Gastrocnemius medialis (tissue), 4 donors: ENCODE measurements at regions not wholly inside any gene's neighbourhood (a gene's known extent, or its start where the extent isn't known, plus 50 kb on each side); places are given as distances from the start of the nearest gene placed in this dataset.

Source experiments
- ATAC-seq, 2 donors: fragments of 150-250 bp; one replicate each; pipeline ENCODE4 v1.9.1; 2016
- DNase-seq, 2 donors: peaks; one replicate each; pipeline ENCODE4 v3.0.0-alpha.2; 2019
- H3K27ac ChIP-seq, 4 donors: fragments of 200-600 bp; sonication (generic); 1 replicate in 1 of 4; 2 replicates in 3 of 4; pipeline ENCODE4 v1.5.1; 2016 to 2018; ENCODE audit warnings: mild to moderate bottlenecking in 2 of 4, moderate library complexity in 1 of 4
- H3K27me3 ChIP-seq, 3 donors: fragments of 200-600 bp; sonication (generic) in 2 of 3; 1 replicate in 1 of 3; 2 replicates in 2 of 3; pipeline versions ENCODE4 v1.5.1 to v1.6.0; 2016 to 2019; ENCODE audit warnings: mild to moderate bottlenecking in 1 of 3, moderate library complexity in 1 of 3
- H3K36me3 ChIP-seq, 2 donors: fragments of 200-600 bp; sonication (generic) in 1 of 2; one replicate each; pipeline ENCODE4 v1.5.1; 2017 to 2018
- H3K4me1 ChIP-seq, 2 donors: fragments of 200-600 bp; sonication (generic) in 1 of 2; one replicate each; pipeline ENCODE4 v1.5.1; 2016 to 2017; ENCODE audit warnings: mild to moderate bottlenecking in 2 of 2
- H3K4me3 ChIP-seq, 4 donors: fragments of 200-600 bp; sonication (generic) in 3 of 4; 1 replicate in 1 of 4; 2 replicates in 3 of 4; pipeline ENCODE4 v1.5.1; 2016 to 2019; ENCODE audit warnings: mild to moderate bottlenecking in 2 of 4
- H3K9me3 ChIP-seq, 3 donors: fragments of 200-600 bp; sonication (generic) in 2 of 3; 1 replicate in 1 of 3; 2 replicates in 2 of 3; pipeline ENCODE4 v1.5.1; 2016 to 2019
- POLR2A ChIP-seq, 2 donors: fragments of 450-650 bp; IDR thresholded peaks; one replicate each; pipeline ENCODE4 v1.6.1; 2017; ENCODE audit warnings: antibody characterized with exemption in 2 of 2, mild to moderate bottlenecking in 2 of 2, moderate library complexity in 2 of 2
- in situ Hi-C, 4 donors: fragments of 200-750 bp; cut with MboI; loops; one replicate each; pipeline versions ENCODE4 v1.15.0 to v1.8.0; 2017; ENCODE audit warnings: low sequenced_read_pairs in 4 of 4
- intact Hi-C: fragments of 100-400 bp; cut with DNase I; formaldehyde crosslinking; loops from one replicate; pipeline ENCODE4 v1.15.1; 2023; ENCODE audit warnings: low total_unique reads
- TF ChIP-seq, protein P1 (sequence below), 5 experiments: fragments of 450-650 bp in 3 of 5; fragments of 200-600 bp in 2 of 5; sonication (generic) in 2 of 5; IDR thresholded peaks in 4 of 5; conservative IDR thresholded peaks in 1 of 5; 1 replicate in 4 of 5; 2 replicates in 1 of 5; pipeline ENCODE4 v1.5.1; 2016 to 2019; ENCODE audit warnings: antibody characterized with exemption in 5 of 5, mild to moderate bottlenecking in 3 of 5, moderate library complexity in 3 of 5

DNA sequence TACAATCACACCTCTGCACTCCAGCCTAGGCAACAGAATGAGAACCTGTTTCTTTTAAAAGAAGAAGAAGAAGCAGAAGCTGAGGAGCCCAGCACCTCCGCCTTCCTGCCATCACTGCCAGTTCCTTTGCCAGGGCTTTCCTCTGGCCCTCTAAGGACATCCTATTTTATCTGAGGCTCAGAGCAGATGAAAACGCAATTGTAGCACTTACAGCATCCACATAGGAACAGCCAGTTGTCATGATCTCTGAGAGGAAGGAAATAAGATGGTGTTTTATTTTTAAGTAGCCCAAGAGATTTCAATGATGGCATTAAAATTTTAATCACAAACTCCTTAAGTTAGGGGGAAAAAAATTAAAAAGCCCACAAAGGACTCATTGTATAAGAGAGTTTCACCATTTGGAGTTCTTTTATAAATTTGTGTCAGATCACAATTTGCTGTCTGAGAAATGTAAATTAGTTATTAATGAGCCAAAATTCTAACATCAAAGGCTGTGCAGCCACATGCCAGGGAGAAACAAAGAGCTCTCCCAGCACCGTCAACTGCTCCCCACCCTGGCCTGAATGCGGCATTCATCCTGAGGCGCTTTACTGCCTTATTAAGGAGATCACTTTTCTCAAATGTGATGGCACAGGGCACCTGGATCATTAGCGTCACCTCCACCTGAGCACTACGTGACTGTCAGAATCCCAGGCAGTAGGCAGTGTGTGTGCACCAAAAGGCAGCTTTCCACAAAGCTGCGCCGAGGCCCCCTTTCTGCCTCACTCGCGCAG lies 393.0 kb downstream of the FOXO1 start:
- ATAC-seq, result no peak
- no peak for DNase-seq
- intact Hi-C loops, result no loop called here
- Histone ChIP-seq H3K9me3 (no peaks in the 10 kb centered on the region), H3K27ac (peak overlapping the region in 1 of 4 donors; percentile 69), H3K27me3 (no peaks in the 10 kb centered on the region), H3K4me3 (no peak overlapping the region), H3K36me3 (no peaks in the 10 kb centered on the region), H3K4me1 (peaks cover 14 to 23% of the 10 kb centered on the region in 2 donors)
- TF ChIP-seq POLR2A (IDR thresholded peaks at IDR 0.05), result no peak
- TF ChIP-seq, protein P1, sequence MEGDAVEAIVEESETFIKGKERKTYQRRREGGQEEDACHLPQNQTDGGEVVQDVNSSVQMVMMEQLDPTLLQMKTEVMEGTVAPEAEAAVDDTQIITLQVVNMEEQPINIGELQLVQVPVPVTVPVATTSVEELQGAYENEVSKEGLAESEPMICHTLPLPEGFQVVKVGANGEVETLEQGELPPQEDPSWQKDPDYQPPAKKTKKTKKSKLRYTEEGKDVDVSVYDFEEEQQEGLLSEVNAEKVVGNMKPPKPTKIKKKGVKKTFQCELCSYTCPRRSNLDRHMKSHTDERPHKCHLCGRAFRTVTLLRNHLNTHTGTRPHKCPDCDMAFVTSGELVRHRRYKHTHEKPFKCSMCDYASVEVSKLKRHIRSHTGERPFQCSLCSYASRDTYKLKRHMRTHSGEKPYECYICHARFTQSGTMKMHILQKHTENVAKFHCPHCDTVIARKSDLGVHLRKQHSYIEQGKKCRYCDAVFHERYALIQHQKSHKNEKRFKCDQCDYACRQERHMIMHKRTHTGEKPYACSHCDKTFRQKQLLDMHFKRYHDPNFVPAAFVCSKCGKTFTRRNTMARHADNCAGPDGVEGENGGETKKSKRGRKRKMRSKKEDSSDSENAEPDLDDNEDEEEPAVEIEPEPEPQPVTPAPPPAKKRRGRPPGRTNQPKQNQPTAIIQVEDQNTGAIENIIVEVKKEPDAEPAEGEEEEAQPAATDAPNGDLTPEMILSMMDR (IDR thresholded peaks at IDR 0.05 in 4 of 5, conservative IDR thresholded peaks at IDR 0.05 in 1 of 5), result no peak
- in situ Hi-C loops, result no loop called here

DNA sequence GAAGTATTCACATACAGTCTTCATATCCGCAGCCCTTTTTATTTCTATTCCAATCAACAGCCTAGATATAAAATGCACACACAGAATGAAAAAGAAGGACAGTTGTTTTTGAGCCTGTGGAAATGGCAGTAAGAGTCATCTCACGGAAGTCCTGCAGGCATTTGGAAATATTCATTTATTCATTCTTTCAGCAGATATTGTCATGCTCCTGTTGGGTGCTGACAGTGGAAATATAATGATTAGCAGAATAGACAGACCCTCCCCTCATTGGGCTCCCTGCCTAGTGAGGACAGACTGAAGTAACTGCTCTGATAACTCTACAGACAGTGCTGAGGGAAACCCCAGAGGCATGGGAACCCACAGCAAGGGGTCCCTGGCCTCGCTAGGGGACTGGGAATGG lies 392.3 kb downstream of the FOXO1 start:
- Histone ChIP-seq H3K27me3 (no peaks in the 10 kb centered on the region), H3K9me3 (no peaks in the 10 kb centered on the region), H3K36me3 (no peaks in the 10 kb centered on the region), H3K4me3 (no peak overlapping the region), H3K4me1 (peaks cover 14 to 23% of the 10 kb centered on the region in 2 donors), H3K27ac (no peak overlapping the region)
- DNase-seq (no peak), ATAC-seq (no peak)
- TF ChIP-seq POLR2A (IDR thresholded peaks at IDR 0.05), result no peak
- TF ChIP-seq, protein P1 (IDR thresholded peaks at IDR 0.05 in 4 of 5, conservative IDR thresholded peaks at IDR 0.05 in 1 of 5), result no peak
- intact Hi-C loops (no loop called here), in situ Hi-C loops (no loop called here)

DNA sequence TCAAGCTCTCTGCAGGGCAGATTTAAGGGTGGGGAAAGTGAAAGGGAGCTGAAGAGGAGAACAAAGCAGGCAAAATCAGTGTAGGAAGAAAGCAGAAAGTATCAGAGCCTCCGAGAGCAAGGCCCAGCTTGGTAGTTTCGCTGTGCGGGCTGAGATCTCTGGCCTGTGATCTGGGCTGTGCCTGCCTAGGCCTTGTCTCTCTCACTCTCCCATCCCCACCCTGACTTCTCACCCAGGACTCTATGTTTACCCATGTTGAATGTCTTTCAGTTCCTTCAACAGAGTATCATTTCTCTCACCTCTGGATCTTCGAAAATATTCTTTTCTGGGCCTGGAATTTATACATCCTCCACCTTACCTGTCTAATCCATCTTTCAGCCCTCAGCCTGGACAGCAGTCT lies 391.3 kb downstream of the FOXO1 start:
- intact Hi-C loops, result no loop called here

DNA sequence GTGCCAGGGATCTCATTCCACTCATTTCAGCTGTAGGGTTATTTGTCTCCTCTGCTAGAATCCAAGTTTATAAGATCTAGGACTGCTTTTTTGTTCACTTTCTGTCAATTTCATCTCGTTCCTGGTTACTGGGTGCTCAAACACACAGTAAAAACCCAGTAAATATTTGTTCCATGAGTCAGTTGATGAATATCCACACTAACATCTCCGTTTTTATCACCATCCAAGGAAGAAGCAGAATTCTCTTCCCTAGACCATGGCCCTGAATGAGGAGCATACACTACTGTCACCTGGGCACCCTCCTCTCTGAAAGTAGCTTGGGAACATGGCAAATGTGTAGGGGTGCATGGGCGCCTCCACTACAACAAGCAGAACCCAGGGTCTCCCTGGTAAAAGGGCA lies 390.8 kb downstream of the FOXO1 start:
- no peaks in the 10 kb centered on the region for H3K27me3 ChIP-seq
- no peak for TF ChIP-seq POLR2A (IDR thresholded peaks at IDR 0.05)
- TF ChIP-seq, protein P1 (IDR thresholded peaks at IDR 0.05 in 4 of 5, conservative IDR thresholded peaks at IDR 0.05 in 1 of 5), result no peak
- intact Hi-C loops (no loop called here), in situ Hi-C loops (no loop called here)
- DNase-seq (no peak), ATAC-seq (no peak)
- H3K9me3 ChIP-seq, result no peaks in the 10 kb centered on the region
- no peak overlapping the region for H3K27ac ChIP-seq
- peaks cover 14 to 21% of the 10 kb centered on the region in 2 donors for H3K4me1 ChIP-seq
- H3K36me3 ChIP-seq, result no peaks in the 10 kb centered on the region
- no peak overlapping the region for H3K4me3 ChIP-seq

More for the DNA sequence above, 391.3 kb downstream of the FOXO1 start:
- Histone ChIP-seq H3K27ac (no peak overlapping the region), H3K4me1 (peaks cover 14 to 23% of the 10 kb centered on the region in 2 donors), H3K36me3 (no peaks in the 10 kb centered on the region), H3K27me3 (no peaks in the 10 kb centered on the region), H3K4me3 (no peak overlapping the region), H3K9me3 (no peaks in the 10 kb centered on the region)
- TF ChIP-seq, protein P1 (IDR thresholded peaks at IDR 0.05 in 4 of 5, conservative IDR thresholded peaks at IDR 0.05 in 1 of 5), result no peak
- TF ChIP-seq POLR2A (IDR thresholded peaks at IDR 0.05), result no peak
- in situ Hi-C loops, result no loop called here
- DNase-seq (no peak), ATAC-seq (no peak)
